ENCODE measurements at regions not wholly inside any gene's neighbourhood (a gene's known extent, or its start where the extent isn't known, plus 50 kb on each side); places are given as distances from the start of the nearest gene placed in this dataset.

DNA sequence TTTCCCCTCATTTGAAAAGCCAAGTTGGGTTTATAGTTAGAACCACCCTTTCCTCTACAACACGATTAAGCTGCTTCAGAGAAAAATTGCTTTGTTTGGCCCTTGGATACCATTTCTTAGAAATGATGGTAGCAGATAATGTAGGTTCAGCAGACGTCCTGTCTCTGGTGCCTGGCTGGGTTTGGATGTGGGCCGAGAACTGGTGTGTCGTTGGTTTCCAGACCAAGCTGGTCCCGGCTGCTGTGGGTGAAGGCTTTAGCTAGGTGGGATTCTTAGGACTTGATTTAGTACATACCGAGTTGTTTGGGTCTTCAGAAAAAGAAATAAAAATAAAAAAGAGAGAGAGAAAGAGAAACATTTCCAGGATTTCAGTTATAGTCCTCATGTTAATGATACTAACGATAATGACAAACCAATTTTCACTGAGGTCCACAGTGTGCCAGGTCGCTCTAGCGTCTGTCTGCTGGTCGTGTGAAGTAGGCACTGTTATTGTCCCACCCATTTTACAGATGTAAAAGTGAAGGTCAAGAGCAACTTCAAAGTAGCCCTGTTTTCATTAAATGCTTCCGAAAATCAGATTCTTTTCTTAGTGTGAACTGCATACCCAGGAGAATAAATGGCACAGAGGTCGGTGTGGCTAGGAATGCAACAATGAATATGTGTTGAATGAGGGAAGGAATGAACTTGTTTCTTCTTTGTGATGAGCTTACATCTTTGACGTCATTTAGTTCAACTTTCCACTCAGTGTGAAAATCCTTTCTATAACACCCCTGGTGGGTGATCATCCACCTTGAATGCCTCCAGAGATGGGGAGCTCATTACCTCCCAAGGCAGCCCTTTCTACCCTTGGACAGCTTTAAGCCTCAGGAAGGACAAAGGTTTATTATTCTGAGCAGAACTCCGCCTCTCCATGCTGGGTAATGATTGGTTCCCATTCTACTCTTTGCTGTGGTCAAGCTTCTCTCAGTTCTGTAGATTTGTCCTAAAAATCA, 115.9 kb downstream of the INHBB start:
- no peak for DNase-seq

DNA sequence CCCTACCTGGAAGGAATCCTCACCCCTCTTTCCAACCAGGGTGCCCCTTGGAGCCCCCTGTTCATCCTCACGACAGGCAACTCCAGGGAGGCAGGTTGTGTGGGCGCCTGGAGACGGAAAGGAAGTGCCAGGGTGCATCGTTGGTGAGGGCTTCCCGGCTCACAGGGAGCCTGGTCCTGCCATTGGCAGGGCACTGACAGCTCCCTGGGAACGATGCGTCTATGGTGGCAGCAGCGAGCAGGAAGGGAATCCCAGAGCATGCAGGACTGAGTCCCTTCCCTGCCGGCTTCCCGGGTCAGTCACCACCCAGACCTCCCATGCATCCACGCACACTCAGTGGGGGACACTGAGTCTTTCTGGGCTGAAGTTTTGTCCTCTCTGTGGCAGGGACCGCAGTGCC, 117.6 kb downstream of the INHBB start:
- no peak for DNase-seq

DNA sequence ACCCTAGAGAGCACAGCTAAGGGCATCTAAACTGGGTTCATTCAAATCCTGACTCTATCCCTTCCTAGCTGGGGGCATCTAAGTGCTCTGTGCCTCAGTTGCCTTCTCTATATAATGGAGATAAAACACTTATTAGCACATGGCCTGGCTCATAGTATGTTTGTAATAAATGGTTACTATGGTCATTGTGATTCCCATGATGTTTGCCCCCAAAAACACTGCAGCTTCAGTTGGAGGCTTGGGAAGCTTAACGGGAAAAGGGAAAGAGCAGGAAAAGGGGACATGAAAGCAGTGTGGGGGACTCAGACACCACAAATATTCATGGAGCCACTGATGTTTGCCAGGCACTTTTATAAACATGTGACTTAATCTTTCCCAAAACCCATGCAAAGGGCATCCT, 118.1 kb downstream of the INHBB start:
- no peak for DNase-seq

DNA sequence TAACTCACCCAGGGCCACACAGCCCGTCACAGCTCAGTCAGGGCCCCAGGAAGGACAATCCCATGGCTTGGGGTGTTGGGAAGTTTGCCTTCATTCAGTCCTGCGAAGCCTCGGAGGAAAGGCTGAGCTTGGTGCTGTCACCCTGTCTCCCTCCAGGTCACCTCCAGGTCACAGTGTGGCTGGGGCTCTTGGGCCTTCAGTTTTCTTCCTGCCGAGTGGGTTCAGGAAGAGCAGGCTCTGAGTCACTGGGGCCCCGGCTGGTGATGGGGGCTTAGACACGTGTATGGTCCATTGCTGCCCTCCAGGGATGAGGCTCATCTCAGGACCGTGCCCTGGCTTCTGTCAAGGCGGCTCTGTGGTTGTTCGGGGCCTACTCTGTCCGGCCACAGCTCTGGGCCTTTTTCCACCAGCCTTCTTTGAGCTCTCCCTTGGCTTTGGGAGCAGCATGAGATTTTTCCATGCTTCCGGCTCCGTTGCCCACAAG, 118.6 kb downstream of the INHBB start:
- no peak for DNase-seq

DNA sequence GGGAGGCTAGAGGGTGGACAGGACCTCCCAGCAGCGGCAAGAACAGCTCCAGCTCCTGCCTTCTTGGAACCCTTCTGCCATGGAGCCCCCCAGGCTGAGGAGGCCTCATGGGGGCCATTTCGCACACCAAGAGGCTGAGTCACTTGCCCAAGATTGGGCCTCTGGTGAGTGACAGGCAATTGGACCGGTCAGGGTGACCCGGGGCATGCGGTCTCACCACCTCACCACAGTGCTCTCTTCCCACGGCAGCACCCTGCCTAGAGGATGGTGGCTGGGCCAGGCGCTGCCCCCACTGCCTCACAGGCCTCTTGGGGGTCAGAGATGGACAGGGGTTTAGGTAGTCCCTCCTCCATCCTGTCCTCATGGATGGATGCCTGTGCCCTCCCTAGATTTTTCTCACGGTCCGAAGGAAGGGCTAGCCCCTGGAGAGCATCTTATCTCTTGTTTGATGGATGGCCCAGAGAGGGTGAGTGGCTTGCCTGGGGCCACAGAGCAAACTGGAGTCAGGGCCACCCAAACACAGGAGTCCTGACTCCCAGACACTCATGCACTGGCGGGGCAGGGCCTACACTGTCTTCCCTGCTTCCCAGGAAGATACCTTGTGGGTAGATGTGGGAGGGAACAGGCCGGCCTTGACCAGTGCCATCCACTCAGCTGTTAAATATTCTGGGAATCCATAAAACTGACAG, 119.2 kb downstream of the INHBB start:
- DNase-seq: no peak

DNA sequence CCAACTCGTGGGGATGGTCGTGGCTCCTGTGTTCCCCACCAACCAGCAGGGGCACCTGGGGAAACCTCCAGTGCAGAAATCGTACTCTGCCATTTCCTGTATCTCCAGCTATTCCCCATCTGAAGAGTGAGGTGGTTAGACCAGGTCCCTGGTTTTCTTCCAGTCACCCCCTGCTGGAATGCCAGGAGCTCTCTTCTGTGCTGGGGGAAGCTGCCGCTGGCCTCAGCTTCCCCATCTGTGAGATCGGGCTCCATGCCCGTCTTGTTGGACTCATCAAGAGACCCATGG, 119.7 kb downstream of the INHBB start:
- no peak for DNase-seq

DNA sequence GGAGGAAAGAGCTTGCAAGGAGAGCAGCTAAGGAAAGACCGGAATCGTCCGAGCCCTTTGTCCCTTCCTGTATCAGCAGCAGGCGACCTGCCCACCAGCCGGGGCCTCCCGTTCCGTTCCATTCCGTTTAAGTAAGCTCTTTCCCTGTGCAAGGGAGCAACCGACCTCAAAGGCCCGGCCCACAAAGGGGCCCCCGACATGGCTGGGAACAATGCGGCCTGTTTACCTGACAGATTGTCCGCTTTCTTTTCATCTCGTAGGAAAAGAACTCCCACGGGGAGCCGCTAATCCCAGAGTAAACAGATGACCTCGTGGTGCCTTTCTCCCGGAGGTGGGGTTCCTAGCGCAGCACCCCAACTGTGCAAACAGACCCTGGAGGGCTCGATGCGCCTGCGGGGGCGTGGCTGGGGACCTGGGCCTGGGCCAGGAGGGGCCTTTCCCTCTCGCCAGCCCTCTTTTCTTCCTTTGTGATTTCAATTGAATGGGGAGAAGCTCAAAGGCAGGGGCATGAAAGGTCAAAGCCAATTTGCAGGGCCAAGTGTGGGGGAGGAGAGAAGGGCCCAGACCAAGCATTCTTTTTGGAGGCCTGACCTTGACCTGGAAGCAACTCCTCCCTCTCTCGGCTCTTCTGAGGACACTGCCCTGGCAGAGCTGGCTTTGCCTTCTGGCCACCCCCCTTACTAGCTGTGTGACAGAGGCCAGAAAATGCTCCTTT, 120.2 kb downstream of the INHBB start:
- peak; percentile 79 for DNase-seq

DNA sequence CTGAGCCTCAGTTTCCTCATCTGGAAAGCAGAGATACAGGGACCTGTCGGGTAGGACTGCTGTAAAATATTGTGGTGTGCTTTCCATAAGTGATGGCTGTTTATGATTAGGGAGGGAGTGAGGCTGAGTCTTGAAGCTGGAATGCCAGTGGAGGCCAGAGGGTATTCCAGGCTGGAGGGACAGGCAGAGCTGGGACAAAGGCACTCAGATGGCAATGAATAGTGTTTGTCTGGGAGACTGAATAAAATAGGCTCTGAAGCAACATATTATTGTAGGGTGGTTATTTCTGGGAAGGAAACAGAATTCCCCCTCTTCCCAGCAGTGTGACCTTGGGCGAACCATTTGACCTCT, 120.7 kb downstream of the INHBB start:
- DNase-seq: no peak

DNA sequence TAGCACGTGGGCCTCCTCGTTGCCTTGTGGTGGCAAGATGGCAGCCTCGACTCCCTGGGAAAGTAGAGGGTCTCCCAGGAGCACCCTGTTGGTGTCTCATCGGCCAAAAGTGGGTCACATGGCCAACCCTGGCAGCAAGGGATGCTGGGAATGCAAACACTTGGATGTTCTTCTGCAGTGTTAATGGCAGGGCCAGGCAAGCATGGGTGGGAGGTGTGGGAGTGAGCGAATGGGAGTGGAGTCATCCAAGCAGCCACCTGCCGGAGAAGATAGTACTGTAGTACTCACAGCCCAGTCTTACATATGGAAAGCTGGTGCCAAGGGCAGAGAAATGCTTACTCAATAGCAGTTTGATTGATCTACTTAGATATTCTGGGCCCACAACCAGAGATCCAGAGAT, 122.2 kb downstream of the INHBB start:
- DNase-seq: no peak

DNA sequence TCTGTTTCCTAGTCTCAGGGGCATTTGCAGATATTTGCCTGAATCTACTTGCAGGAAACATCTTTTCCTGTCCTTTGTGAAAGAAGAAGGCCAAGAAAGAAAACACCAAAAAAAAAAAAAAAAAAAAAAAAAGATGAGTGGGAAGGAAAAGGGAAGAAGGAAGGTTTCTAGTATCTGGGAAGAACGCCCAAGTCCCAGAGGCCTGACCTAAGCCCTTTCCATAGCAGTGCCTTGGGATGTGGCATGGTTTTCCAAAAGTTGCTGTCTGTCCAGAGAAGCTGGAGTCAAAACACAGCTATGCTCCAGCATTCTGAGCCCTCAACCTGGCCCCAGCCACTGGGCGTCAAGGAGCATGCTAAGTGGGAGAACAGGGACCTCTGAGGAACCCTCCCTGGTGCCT, 123.5 kb downstream of the INHBB start:
- no peak for DNase-seq

DNA sequence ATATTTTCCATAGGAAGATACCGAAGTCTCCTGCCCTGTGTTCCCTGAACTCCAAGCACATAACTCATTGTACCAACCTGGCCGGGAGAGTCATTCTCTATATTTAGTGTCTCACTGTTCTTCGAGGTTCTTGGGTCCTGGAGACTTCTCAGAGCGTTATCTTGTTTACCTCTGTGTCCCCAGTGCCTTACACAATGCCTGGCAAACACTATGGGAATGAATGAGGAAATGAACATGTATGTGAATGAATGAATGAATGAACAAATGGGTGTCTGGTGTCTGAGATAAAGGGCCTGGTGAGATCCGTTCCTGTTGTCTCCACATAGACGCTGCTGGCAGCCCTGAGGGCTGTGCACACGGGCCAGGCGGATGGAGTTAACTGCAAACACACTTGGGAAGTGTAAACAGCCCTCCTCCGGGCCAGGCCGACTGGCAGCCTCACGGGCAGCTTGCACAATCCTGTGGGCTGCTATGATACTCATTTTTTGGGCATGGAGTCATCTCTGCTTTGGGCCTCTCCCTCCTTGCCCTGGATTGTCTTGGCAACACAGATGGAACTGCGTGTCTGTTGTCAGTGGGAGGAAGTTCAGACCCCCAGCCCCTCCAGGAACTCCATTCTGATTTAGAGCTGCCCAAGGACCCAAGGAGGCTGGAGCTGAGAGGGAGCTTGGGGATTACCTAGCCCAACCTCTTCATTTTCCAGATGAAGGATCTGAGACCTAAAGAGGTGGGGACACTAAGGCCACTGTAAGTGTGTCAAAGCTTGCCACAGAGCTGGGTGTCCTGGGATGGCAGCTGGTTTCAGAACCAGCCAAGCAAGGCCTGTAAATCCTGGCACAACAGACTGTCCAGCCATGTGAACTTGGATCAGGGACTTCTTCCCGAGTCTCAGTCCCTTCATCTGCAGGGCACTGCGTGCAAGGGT, 124.4 kb downstream of the INHBB start:
- peak; percentile 62 for DNase-seq

DNA sequence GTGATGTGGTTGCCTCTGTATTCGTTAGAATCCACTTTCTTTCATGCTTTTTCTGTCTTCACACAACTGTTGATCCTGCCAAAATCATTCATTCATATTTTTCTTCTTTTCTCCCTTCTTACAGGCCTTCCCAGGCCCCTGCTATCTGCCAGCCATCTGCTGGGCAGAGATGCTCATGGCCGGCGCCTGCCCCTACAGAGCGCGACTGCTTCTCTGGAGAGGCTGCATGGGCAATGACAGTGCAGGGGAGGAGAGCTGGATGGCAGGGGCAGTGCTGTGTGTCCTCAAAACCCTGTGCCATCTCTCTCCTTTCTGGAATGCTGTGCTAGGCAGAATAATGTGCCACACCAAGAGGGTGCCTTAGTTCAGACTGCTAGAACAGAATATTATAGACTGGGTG, 125.2 kb downstream of the INHBB start:
- DNase-seq: no peak

DNA sequence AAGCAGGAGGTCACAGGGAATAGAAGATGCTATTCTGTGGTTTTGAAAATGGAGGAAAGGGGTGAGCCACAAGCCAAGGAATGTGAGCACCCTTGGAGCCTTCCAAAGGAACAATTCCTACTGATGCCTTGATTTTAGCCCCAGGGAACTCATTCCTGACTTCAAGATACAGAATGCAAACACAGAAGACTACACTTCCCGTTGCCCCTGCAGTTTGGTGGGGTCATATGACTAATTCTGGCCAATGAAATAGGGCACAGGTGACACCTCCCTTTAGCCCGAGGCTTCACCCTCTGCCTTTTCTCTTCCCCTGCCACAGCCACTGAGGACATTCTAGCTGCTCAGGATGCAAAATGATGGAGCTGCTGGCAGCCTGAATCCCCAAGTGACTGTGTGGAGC, 126.1 kb downstream of the INHBB start:
- DNase-seq: no peak

DNA sequence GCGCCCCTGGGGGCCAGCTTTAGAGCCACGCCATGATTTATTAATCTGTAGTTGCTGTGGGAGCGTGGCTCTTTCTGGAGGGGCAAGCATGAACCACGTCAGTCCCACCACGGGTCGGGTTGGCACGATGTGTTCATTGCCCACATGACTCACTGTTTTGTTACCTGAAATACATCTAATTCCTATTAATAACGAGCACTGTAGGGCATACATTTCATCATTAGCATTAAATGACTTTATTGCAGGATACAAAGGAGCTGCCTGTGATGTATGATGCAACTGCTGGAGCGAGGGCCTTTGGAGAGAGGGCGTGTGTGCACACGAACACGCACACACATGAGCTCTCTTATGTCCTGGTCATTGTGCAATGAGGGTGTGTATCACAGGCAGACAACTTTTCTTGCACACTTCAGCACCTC, 127.0 kb downstream of the INHBB start:
- no peak for DNase-seq

DNA sequence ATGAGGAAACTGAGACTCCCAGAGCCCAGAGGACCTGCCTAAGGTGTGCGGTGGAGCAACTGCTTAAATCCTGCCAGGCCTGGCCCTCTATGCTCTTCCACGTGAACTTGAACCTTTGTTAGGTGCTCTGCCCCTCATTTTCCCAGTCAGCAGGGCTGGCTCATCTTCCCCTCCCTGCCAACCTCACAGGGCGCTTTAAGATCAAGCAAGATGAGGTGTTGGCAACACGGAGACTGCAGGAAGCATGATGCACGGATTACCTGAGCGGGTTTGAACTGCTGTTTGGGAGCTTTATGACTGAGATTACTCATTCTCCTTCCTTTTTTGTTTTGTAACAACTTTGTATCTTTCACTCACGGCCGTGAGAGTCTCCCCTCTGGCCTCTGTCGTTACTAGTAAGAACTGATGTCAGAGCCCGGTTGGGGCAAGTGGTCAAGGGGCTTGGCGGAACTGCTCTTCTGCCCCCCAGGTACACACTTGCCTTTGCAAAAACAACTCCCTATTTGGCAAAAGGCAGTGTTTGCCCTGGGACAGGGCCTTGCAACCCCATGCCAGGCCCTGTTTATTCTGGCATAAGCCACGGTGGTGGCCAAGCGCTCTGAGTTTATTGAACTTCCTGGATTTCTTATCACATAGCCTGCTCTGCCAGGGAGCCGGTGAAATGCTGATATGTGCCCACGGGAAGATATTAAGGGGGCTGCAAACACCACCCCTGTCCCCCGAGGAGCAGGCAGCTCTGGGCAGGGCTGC, 127.8 kb downstream of the INHBB start:
- no peak for DNase-seq

DNA sequence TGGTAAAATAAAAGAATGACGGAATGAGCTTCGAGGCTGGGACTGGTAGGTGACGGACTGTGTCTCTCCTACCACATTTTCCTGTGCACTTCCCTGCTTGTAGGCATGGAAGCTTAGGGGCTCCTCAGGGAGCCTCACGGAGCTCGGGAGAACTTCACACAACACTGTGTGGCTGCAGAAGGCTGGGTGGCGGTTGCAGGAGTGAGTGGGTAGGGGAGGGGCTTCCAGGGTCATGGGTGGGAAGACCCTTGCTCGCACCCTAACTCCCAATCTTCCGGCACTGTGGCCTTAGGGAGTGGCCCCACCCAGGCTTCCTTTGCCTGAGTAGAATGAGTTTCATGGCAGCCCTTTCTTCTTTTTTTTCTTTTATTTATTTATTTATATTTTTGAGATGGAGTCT, 128.6 kb downstream of the INHBB start:
- DNase-seq: no peak

DNA sequence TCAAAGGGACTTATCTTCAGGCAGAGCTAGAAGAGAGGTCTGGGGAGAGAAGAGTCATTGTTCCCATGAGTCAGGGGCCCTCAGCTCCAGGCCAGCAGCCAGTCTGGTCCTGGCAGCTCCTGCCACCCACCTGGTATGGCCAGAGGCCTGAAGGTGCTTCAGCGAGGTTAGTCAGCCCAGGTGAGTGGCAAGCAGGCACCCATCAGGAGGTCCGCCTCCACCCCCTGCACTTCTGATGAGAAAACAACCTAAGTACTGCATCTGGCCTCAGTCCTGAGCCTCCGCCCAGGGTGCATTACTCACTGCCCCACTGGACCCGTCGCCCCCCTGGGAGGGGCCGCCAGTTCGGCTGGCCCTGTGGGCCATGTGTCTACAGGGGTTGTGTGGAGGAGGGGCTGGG, 130.2 kb downstream of the INHBB start:
- DNase-seq: no peak

DNA sequence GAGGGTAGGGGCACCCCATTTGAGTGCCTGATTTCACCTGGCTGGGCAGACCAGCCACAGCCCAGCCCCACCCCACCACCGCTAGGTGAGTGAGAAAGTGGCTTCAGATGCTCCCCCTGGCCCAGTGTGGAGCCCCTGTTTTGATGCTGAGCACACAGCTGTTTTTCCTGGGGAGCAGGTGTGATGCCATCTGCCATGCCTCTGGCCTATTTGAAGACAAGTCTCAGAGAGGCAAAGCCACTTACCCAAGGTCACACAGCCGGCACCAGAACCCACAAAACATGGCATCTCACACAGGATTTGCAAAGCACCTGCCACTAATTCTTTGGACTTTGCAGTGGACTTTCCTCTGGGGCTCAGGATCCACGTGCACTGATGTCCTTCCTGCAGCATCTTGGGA, 131.3 kb downstream of the INHBB start:
- no peak for DNase-seq

DNA sequence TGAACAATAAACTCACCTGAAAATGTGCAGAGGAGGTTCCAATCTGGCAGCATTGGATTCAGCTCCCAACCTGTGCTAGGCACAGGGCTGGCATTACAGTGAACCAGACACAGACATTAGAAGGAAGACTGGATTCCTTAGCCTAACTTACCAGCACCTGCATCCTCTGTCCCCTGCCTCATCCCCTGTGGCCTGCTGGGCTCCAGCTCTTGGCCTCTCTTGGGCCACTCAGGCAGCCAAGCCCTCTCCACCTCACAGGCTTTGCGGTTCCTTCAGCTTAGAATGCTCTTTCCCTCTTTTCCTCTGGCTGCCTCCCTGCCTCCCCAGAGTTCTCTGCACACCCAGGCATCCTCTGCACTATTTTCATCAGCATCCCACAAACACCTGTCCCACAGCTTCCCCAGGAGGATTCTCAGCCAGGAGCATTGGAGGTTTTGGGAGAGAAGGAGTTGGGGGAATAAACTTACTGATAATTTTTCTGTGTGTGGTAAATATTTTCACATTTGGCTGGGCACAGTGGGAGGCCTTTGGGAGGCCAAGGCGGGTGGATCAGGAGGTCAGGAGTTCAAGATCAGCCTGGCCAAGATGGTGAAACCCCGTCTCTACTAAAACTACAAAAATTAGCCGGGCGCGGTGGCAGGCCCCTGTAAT, 132.0 kb downstream of the INHBB start:
- DNase-seq: no peak

DNA sequence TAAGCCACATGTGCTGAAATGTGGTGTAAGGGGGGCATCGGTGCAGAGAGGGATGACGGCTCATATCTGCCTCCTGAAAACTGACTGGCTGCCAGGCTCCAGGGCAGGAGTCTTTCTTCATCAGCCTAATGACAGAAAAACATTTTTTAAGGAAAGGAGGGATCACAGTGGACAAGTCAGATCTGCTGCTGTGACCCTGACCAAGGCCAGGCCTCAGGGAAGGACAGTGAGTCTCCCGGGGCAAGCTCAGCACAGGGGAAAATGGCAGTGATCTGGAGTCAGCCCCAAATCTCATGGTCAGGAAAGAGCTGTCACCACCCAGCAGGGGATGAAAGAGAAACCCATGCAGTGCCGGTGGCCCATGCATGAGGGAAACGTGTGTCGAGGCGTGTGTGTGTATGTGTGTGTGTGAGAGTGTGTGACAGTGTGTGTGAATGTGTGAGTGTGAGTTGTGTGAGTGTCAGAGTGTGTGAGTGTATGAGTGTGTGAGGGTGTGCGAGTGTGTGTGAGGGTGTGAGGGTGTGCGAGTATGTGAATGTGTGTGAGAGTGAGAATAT, 134.5 kb downstream of the INHBB start:
- DNase-seq: no peak

DNA sequence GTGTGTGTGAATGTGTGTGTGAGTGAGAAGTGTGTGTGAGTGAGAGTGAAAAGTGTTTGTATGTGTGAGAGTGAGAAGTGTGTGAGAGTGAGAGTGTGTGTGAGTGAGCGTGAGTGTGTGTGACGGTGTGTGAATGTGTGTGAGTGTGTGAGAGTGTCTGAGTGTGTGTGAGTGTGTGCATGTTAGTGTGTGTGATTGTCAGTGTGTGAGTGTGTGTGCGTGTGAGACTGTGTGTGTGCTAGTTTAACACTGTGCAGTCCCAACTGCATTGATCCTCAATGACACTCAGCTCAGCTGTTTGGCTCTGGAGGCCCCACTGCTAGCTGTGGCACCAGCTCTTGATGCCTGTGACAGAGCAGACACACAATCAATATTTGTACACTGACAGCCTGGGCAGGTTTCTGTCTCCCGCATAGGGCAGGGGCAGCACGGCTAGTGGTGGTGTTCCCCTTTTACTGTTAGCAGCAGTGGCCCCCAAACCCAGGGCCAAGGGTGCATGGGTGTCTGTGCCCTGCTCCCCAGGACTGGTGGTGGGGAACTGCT, 135.0 kb downstream of the INHBB start:
- no peak for DNase-seq
